GM19193 (cell line): ENCODE measurements at regions not wholly inside any gene's neighbourhood (a gene's known extent, or its start where the extent isn't known, plus 50 kb on each side); places are given as distances from the start of the nearest gene placed in this dataset.

ENCODE experiments used
- POLR2A ChIP-seq: IDR thresholded peaks from 4 replicates; pipeline ENCODE4 v1.6.1; 2011; ENCODE audit not compliant: insufficient read depth, insufficient read length; ENCODE audit errors: extremely low read depth

DNA sequence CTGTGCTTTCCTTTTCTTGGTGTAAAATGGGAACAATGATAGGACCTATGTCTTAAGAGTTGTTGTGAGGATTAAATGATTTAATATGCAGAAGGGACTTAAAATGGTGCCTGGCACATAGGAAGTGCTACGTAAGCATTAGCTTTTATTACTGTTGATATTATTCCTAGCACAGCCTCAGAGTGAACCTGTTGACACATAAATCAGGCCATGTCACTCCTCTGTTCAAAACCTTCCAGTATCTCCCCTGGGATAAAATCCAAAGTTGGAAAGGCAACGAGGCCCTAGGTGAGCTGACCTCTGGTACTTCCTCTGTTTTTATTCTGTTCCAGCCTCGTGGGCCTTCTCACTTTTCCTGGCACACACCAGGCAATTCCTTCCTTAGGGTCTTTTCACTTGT, 108.8 kb upstream of the CADM1 start:
- TF ChIP-seq POLR2A: no peak

DNA sequence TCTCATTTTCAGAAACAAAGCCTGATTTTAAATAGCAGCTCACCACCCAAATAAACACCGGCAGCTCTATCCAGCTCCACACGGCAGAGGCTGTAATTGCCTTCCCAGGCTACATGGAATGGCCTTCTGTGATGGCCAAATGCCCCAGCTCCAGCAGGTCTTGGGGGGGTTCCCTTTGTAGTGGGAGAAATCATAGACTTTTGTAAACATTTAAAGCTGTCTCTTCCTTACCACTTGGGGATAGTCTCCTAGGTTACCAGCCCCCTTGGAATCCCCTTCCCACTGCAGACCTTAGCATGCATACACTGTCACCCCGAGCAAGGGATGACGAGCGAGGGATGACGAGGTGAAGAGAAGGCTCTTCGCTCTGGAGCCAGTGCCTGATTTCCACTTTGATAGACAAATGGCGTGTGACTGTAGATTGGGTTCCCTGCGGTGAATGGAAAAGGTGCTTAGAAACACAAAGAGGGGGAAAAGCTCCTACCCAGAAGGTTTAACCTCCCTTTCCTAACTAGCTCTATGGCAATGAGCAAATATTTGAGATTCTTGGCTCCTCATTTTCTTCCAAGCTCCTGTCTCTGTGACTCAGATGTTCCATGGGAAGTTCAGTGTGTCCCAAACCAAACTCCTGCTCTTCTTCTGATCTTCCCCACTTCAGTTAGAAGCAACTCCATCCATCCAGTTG, 108.0 kb upstream of the CADM1 start:
- no peak for TF ChIP-seq POLR2A

DNA sequence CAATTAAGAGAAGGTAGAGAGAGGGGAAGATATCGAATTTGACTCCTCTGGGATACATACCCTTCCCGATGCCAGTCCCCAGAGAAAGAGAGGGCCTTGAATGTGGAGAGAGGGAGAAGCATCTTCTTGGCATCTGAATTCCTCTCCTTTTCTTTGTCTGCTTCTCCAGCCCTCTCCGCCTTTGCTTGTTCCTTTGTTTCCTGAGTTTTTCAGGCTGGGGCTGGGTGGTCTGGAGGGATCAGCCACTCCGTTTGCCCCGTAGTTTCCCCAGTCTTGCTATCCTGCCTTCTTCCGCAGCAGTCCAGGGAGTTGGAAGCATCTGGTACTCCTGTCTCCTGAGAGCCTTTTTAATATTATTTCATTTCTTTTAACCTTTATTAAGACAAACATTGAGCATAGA, 107.1 kb upstream of the CADM1 start:
- no peak for TF ChIP-seq POLR2A

DNA sequence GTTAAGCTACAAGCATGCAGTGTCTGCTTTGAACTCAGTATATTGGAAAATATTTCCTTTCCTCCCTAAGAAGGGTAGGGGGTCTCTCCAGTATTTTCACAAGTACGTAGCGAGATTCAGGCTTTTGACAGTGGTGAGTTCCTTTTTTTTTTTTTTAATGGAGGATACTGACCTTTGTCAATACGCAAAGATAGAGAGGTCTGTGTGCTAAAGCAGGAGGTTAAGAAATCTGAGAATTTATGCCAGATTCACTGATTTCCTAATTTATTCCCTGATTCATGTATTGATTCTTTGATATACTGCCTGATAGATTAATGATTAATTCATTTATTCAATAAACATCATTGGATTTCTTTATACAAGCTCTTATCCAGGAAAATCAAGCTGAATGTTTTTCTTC, 106.7 kb upstream of the CADM1 start:
- no peak for TF ChIP-seq POLR2A

DNA sequence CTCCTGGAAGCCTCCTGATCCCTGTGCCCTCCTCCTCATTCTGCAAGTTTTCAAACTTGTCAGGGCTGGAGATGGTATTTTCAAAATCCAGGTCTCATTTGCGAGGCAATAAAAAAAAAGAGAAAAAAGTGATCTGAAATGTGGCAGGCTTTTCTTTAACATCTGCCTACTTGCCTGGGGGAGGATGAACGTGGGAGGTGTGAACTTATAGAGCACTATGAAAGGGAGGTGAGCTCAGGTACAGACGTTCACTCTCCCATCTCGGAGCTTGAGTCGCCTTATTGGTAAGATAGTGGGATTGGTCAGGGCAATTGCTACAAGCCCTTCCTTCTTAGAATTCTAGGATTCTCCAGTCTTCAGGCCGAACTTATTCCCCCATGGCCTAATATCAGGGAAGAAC, 104.8 kb upstream of the CADM1 start:
- TF ChIP-seq POLR2A: no peak

DNA sequence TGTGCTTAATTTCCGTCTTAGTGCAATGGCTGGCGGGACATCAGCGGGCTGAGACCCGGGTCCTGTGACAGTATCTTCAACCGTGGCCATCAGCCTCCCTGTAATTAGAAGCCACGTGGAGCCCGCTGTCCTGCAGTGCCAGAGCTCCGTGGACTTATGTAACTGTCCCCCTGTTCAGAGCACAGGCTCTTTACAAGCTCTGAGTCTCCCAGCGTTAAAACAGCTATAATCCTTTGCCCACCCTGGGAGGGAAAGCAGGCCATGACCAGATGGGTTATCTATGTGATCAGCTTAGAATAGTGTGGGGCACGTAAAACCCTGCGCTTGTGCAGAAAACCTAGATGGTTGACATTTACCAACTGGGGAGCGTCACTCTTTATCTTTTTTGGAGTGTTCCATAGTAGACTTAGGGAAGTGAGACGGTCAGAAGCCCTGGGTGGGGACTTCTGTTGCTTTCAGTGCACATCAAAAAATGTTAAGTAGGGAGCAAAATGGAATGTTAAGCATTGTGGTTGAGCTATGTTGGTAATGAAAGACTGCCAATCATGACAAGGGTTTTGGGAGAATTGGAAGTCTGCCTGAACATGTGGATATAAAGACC, 103.5 kb upstream of the CADM1 start:
- no peak for TF ChIP-seq POLR2A

DNA sequence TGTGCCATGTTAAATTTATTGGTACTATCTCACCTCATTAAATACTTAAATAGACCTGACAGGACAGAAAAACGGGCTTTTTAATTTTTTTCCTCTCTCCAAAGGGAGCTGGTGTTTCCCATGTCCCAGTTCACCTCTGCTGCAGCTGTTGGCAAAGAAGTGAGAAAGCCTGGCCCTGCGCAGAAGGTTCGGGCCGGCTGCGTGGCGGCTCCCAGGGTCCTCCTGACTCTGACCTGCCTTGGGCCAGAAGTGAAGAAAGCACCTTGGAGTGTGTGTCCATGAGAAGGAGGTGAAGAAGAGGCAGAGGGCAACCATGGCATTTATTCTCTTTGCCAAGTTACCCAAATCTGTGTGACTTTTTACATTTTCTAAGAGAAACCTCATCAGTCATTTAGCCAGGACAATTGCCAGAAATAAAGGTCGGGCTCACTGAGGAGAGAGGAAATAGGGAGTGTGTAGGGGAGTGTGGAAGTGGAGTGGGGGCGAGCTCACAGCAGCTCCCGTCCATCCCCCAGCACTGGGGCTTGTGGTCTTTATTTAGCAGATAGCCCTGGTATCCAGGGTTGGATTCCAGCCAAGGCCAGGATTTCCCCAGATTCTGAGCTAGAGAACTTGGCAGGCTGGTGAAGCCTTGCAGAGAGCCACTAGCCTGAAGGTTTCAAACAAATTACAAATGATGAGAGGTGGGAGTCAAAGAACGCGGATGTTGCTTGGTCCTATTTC, 102.4 kb upstream of the CADM1 start:
- no peak for TF ChIP-seq POLR2A

DNA sequence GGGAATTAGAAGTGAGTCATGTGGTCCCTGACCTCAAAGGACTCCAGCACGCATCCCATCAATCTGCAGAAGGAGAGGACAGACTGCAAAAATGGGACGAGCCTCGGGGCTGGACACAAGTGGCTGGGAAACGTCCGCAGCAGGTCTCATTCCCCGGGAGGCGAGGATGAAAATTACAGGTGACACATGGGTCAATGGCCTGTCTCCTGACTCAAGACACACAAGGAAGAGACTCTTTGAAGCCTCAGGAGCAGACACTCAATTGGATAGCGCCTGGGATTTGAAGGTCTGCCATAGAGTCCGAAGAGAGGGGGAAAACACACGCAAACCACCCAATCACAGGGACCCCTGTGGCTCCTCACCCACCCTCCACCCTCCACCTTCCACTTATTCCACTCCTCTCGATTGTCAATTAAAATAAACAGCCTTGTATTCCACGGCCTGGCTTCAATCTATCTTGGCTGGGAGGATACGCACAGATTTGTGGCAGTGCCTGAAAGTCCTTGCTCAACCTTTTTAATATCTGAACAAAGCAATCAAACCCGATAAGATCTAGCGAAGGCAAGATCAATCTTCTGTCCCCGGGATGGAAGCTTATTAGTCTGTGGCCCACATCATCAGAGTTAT, 101.8 kb upstream of the CADM1 start:
- no peak for TF ChIP-seq POLR2A

DNA sequence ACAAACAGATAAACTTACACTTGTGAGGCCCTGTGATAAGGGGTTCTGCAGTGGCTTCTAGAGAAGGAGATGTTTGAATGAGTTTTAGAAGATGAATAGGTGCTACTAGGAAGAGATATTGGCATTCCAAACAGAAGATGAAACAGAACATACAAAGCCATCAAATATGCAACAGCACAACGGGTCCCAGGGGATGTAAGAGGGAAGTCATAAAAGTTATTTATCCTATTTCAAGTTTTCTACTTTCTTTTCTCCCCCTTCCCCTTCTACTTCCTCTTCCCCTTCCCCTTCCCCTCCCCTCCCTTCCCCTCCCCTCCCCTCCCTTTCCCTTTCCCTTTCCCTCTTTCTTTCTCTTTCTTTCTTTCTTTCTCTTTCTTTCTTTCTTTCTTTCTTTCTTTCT, 94.9 kb upstream of the CADM1 start:
- TF ChIP-seq POLR2A: no peak

DNA sequence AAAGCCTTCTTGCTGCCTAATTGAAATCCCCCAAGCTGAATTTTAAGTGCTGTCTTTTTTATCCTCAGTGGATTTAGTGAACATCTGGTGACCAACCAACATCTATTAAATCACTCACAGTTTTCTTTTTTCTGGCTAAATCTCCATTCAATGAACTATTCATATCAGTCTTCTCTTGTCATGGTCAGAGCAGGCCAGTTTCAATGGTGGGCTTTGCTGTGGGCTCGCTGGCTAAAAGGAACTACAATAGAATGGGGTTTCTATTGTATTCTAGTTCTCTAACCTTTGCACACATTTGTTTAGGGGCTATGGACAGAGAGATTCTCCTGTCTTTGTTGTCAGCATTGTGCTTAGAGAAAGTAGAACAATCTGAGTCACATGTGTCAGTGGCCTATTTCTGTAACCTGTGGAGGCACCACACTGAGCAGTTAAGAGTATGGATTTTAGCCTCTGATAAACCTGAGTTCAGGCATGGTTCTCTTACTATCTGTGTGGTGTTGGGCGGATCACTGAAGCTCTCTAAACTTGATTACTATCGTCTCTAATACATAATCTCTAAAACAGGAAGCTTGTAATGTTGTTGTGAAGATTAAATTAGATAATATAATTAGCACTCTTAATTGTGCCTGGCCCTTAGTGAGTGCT, 94.2 kb upstream of the CADM1 start:
- no peak for TF ChIP-seq POLR2A

DNA sequence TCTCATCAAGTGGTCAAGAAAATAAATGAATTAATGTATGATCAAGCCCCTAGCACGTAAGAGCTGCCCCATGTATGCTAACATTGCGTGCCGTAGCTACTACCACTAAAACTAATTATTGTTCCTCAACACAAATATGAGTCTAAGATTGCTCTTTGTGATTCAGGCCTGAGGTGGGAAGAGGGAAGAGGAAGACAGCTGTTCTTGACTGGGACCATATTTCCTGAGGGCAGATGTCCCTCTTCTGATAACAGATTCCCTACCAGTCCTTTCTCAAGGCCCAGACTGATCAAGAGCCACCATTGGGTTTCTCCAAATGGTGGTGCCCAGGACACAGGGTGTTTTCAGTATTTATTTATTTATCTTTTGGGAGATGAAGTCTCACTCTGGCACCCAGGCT, 87.2 kb upstream of the CADM1 start:
- TF ChIP-seq POLR2A: no peak

DNA sequence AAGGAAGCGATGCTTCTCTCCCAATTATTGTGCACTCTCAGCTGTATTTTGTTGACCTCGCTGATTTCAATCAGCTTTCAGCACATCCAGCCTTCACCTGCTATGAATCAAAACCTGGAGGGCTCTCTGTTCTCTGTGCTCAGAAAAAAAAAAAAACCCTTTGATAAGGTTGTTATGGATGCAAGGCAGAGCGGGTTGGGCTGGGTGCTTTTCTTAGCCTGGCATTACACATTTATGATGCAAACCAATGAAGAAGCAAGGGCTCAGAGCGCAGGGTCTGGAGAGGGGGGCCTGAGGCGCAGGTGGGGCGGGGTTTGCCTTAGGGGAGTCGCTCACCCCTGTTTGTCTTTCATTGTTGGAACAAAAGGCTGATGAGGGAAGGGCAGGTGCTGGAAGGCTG, 86.0 kb upstream of the CADM1 start:
- TF ChIP-seq POLR2A: no peak

DNA sequence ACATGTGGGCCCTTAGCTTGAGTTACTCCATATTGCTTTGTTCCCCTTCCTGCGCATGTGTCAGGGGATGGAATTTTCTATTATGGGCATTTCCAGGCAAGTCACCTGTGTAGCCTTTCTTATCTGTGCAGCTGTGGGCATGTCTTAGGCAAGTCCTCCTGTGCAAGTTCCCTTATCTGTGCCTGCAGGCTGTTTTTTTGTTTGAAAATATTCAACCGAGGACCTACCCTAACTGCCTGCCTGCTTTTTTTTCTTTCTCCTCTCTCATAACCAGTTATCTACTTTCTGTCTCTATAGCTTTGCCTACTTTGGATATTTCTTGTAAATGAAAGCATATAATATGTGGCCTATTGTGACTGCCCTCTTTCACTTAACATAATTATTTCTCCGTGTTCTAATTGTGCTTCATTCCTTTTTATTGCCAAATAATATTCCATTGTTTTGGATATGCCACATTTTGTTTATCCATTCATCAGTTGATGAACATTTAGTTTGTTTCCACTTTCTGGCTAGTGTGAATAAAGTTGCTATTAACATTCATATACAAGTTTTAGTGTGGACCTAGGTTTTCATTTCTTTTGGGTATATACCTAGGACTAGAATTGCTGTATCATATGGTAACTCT, 83.6 kb upstream of the CADM1 start:
- no peak for TF ChIP-seq POLR2A

DNA sequence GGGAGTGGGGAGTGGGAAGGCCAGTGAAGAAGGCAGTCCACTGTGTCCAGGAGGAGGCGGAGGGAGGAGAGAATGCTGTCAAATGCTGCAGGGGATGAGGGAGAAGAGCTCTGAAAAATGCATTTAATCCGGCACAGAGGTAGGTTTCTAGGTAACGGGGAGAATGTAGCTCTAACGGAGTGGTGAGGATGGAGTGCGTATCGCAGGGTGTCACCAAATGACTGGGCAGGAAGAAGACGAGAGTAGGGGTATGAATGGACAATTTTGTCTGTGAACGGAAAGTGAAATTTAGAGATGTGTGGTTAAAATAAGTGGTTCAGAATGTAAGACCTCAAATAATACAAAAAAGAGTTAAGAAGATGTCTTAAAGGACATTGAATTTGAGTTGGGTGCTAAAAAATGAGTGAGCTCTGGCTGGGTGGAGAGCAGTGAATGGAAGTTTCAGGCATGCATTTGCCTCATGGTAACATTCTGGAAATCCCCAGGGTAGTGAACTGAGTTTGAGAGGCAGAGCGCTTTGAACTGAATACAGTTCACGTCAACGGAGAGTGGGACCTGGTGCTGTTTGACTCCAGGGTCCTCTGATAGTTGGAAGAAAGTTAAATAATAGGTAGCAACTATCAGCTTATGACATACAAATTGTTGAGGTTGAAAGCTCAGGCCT, 81.3 kb upstream of the CADM1 start:
- no peak for TF ChIP-seq POLR2A

DNA sequence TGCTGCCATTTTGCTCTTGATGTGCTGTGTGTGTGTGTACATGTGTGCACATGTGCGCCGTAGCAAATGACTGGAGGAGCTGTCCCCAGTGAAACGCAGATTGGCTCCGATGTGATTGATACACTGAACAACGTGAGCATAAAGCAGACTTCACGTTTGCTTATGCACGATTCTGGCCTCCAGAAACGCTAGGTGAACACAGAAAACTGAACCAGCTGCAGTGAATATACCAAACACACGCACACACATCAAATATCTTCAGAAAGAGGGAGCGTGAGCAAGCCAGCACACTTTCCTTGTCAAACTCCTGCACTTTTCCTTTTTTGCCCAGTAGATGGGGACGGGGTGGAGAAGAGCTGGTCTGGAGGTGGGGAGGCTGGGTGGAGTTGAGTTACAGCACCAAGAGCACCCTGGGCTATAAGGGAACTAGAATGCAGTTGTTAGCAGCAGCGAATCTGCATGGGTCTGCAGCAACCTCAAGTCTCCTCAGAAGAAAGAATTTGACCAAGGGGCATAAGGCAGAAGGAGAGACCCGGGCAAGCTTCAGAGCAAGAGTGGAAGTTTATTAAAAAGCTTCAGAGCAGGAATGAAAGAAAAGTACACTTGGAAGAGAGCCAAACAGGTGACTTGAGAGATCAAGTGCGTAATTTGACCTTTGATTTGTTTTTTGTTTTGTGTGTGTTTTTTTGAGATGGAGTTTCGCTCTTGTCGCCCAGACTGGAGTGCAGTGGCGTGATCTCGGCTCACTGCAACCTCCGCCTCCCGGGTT, 77.8 kb upstream of the CADM1 start:
- no peak for TF ChIP-seq POLR2A
